ENCODE measurements at regions not wholly inside any gene's neighbourhood (a gene's known extent, or its start where the extent isn't known, plus 50 kb on each side); places are given as distances from the start of the nearest gene placed in this dataset.

- Histone ChIP-seq H3K4me1 (peaks cover 40% of the 10 kb centered on the region), H3K27me3 (replicated peaks; ENCODE audit: control insufficient read depth, insufficient read depth, low read length) (no peaks in the 10 kb centered on the region), H3K36me3 (ENCODE audit: control insufficient read depth, insufficient read depth, low read length) (no peaks in the 10 kb centered on the region), H3K9me3 (no peaks in the 10 kb centered on the region), H3K4me3 (ENCODE audit: low read depth, low read length) (no peak overlapping the region)
- H3K9me3 Mint-ChIP-seq (ENCODE audit: unreplicated experiment): no peaks in the 10 kb centered on the region
- TF ChIP-seq CTCF (IDR thresholded peaks at IDR 0.05; ENCODE audit: insufficient read depth in 1 of 2, low read depth in 1 of 2, low read length in 1 of 2, severe bottlenecking in 1 of 2, unreplicated experiment in 1 of 2): no peak
- peaks cover 27% of the 10 kb centered on the region for H3K4me1 Mint-ChIP-seq (ENCODE audit: low read depth, unreplicated experiment)
- ChIA-PET POLR2A (no interaction called here), CTCF (interaction anchor here (0.6 kb wide), 1 partner anchor 12 kb away, joined by 3 read pairs; no protein-coding TSS in a partner anchor)
- no peak overlapping the region for H3K4me3 Mint-ChIP-seq (ENCODE audit: unreplicated experiment)
- H3K36me3 Mint-ChIP-seq (ENCODE audit: insufficient read depth, unreplicated experiment): no peaks in the 10 kb centered on the region
- DNase-seq: peak; percentile 69 to 73
- intact Hi-C loops (cut with micrococcal nuclease; ENCODE audit: unreplicated experiment): loop anchor here (2.0 kb wide), 1 partner anchor 46 kb away; no protein-coding TSS in a partner anchor
- H3K27ac Mint-ChIP-seq (ENCODE audit: unreplicated experiment): peak overlapping the region; percentile 67
- BruUV-seq (replicated peaks): no TSS peak
- H3K27me3 Mint-ChIP-seq (ENCODE audit: insufficient read depth, unreplicated experiment): no peaks in the 10 kb centered on the region
These were observed 62.7 kb downstream of the IRX6 start for GRCh38 chr16:55386534-55387296.

- H3K27me3 Mint-ChIP-seq (ENCODE audit: insufficient read depth, unreplicated experiment): no peaks in the 10 kb centered on the region
- peaks cover 27% of the 10 kb centered on the region for H3K4me1 Mint-ChIP-seq (ENCODE audit: low read depth, unreplicated experiment)
- no peaks in the 10 kb centered on the region for H3K36me3 Mint-ChIP-seq (ENCODE audit: insufficient read depth, unreplicated experiment)
- ChIA-PET POLR2A (no interaction called here), CTCF (no interaction called here)
- Histone ChIP-seq H3K27me3 (replicated peaks; ENCODE audit: control insufficient read depth, insufficient read depth, low read length) (no peaks in the 10 kb centered on the region), H3K9me3 (no peaks in the 10 kb centered on the region), H3K4me3 (ENCODE audit: low read depth, low read length) (no peak overlapping the region), H3K36me3 (ENCODE audit: control insufficient read depth, insufficient read depth, low read length) (no peaks in the 10 kb centered on the region), H3K4me1 (peaks cover 40% of the 10 kb centered on the region)
- H3K9me3 Mint-ChIP-seq (ENCODE audit: unreplicated experiment): no peaks in the 10 kb centered on the region
- no peak for DNase-seq
- no peak overlapping the region for H3K27ac Mint-ChIP-seq (ENCODE audit: unreplicated experiment)
- H3K4me3 Mint-ChIP-seq (ENCODE audit: unreplicated experiment): no peak overlapping the region
- no TSS peak for BruUV-seq (replicated peaks)
- intact Hi-C loops (cut with micrococcal nuclease; ENCODE audit: unreplicated experiment): no loop called here
- TF ChIP-seq CTCF (IDR thresholded peaks at IDR 0.05; ENCODE audit: insufficient read depth in 1 of 2, low read depth in 1 of 2, low read length in 1 of 2, severe bottlenecking in 1 of 2, unreplicated experiment in 1 of 2): no peak
These were observed 64.3 kb downstream of the IRX6 start for GRCh38 chr16:55388131-55388862.

GRCh38 chr16:55389426-55390073, 65.5 kb downstream of the IRX6 start:
- Histone ChIP-seq H3K27me3 (replicated peaks; ENCODE audit: control insufficient read depth, insufficient read depth, low read length) (no peaks in the 10 kb centered on the region), H3K36me3 (ENCODE audit: control insufficient read depth, insufficient read depth, low read length) (no peaks in the 10 kb centered on the region), H3K4me1 (peaks cover 40% of the 10 kb centered on the region), H3K9me3 (no peaks in the 10 kb centered on the region), H3K4me3 (ENCODE audit: low read depth, low read length) (no peak overlapping the region)
- Mint-ChIP-seq H3K27me3 (ENCODE audit: insufficient read depth, unreplicated experiment) (no peaks in the 10 kb centered on the region), H3K9me3 (ENCODE audit: unreplicated experiment) (no peaks in the 10 kb centered on the region), H3K27ac (ENCODE audit: unreplicated experiment) (peak overlapping the region; percentile 33), H3K36me3 (ENCODE audit: insufficient read depth, unreplicated experiment) (no peaks in the 10 kb centered on the region), H3K4me1 (ENCODE audit: low read depth, unreplicated experiment) (peaks cover 27% of the 10 kb centered on the region), H3K4me3 (ENCODE audit: unreplicated experiment) (no peak overlapping the region)
- intact Hi-C loops (cut with micrococcal nuclease; ENCODE audit: unreplicated experiment): no loop called here
- ChIA-PET POLR2A (no interaction called here), CTCF (no interaction called here)
- no peak for DNase-seq
- no TSS peak for BruUV-seq (replicated peaks)
- no peak for TF ChIP-seq CTCF (IDR thresholded peaks at IDR 0.05; ENCODE audit: insufficient read depth in 1 of 2, low read depth in 1 of 2, low read length in 1 of 2, severe bottlenecking in 1 of 2, unreplicated experiment in 1 of 2)
